ENCODE measurements at regions not wholly inside any gene's neighbourhood (a gene's known extent, or its start where the extent isn't known, plus 50 kb on each side); places are given as distances from the start of the nearest gene placed in this dataset.

GRCh38 chr3:159178209-159178897 lies 376.5 kb downstream of the MFSD1 start:
- peaks cover 1% of the 10 kb centered on the region for H3K27me3 Mint-ChIP-seq (ENCODE audit: insufficient read depth, low read depth, poor library complexity)
- H3K27ac Mint-ChIP-seq: no peak overlapping the region
- no peak overlapping the region for H3K4me2 ChIP-seq
- no peaks in the 10 kb centered on the region for H3K79me2 ChIP-seq (replicated peaks; ENCODE audit: insufficient read depth)
- no peak overlapping the region for H2AFZ ChIP-seq
- H3K36me3 ChIP-seq (ENCODE audit: insufficient read depth): no peaks in the 10 kb centered on the region
- no peak for DNase-seq (ENCODE audit: low spot score)
- no peaks in the 10 kb centered on the region for H3F3A ChIP-seq (replicated peaks; ENCODE audit: low read depth)
- no peak overlapping the region for H3K4me3 Mint-ChIP-seq
- H3K27ac ChIP-seq (ENCODE audit: low read depth): no peak overlapping the region
- H4K20me1 ChIP-seq (replicated peaks; ENCODE audit: insufficient read depth): no peaks in the 10 kb centered on the region
- H3K9me3 Mint-ChIP-seq: no peaks in the 10 kb centered on the region
- no peaks in the 10 kb centered on the region for H3K4me1 Mint-ChIP-seq
- no peaks in the 10 kb centered on the region for H3K36me3 Mint-ChIP-seq (ENCODE audit: low read depth)
- no peaks in the 10 kb centered on the region; the same call in 1 of the 2 replicates for H3K9me2 ChIP-seq (ENCODE audit: insufficient read depth)
- no peaks in the 10 kb centered on the region for H3K4me1 ChIP-seq (ENCODE audit: insufficient read depth)
- no peak for ATAC-seq
- H3K27me3 ChIP-seq (ENCODE audit: insufficient read depth): no peaks in the 10 kb centered on the region
- TF ChIP-seq ETS1 (IDR thresholded peaks at IDR 0.05) (no peak), EZH2phosphoT487 (IDR thresholded peaks at IDR 0.05; ENCODE audit: unreplicated experiment) (no peak), EZH2 (IDR thresholded peaks at IDR 0.05; ENCODE audit: low read depth, unreplicated experiment) (no peak), ZNF114 (CRISPR knock-in tag; IDR thresholded peaks at IDR 0.05) (no peak), POLR2AphosphoS5 (IDR thresholded peaks at IDR 0.05; ENCODE audit: low read depth) (no peak), ZNF462 (CRISPR knock-in tag; IDR thresholded peaks at IDR 0.05) (no peak), CREB1 (CRISPR knock-in tag; IDR thresholded peaks at IDR 0.05; ENCODE audit: low read depth) (no peak), ZNF331 (CRISPR knock-in tag; IDR thresholded peaks at IDR 0.05; ENCODE audit: low read depth) (no peak), JUNB (IDR thresholded peaks at IDR 0.05; ENCODE audit: unreplicated experiment) (no peak), STAT1 (IDR thresholded peaks at IDR 0.05; ENCODE audit: unreplicated experiment) (no peak), REST (IDR thresholded peaks at IDR 0.05; ENCODE audit: unreplicated experiment) (no peak), CTCF (conservative IDR thresholded peaks at IDR 0.05; ENCODE audit: low read depth in 2 of 2) (no peak), NANOG (IDR thresholded peaks at IDR 0.05; ENCODE audit: borderline replicate concordance) (no peak)
- no peak overlapping the region for H3K4me3 ChIP-seq
